ENCODE measurements at regions not wholly inside any gene's neighbourhood (a gene's known extent, or its start where the extent isn't known, plus 50 kb on each side); places are given as distances from the start of the nearest gene placed in this dataset.

- no peak for TF ChIP-seq CTCF (IDR thresholded peaks at IDR 0.05; ENCODE audit: low read length)
- no peak for TF ChIP-seq EZH2 (IDR thresholded peaks at IDR 0.05; ENCODE audit: borderline replicate concordance, low read length)
- no peaks in the 10 kb centered on the region for H3F3A ChIP-seq (ENCODE audit: insufficient read depth, low read length)
- no peaks in the 10 kb centered on the region for H3K4me1 ChIP-seq (ENCODE audit: insufficient read depth, low read length, severe bottlenecking)
- H3K79me2 ChIP-seq (ENCODE audit: insufficient read depth, low read length): no peaks in the 10 kb centered on the region
- no peak overlapping the region for H3K4me3 ChIP-seq (ENCODE audit: low read depth, low read length, poor library complexity, severe bottlenecking)
- H3K36me3 ChIP-seq (ENCODE audit: insufficient read depth, low read length): no peaks in the 10 kb centered on the region
- no peaks in the 10 kb centered on the region for H4K20me1 ChIP-seq (ENCODE audit: insufficient read depth, low read length)
- no peaks in the 10 kb centered on the region for H3K9me3 ChIP-seq (ENCODE audit: low read length)
- no peak overlapping the region for H2AFZ ChIP-seq (ENCODE audit: low read length)
- no peak overlapping the region for H3K4me2 ChIP-seq (ENCODE audit: low read length)
- no peaks in the 10 kb centered on the region for H3K9me2 ChIP-seq (ENCODE audit: low read depth, low read length)
- no peak overlapping the region for H3K9ac ChIP-seq (ENCODE audit: low read length)
- H3K27ac ChIP-seq (ENCODE audit: low read depth, low read length, poor library complexity, severe bottlenecking): no peak overlapping the region
- no peaks in the 10 kb centered on the region for H3K27me3 ChIP-seq (ENCODE audit: insufficient read depth, low read length)
These were observed 92.5 kb upstream of the ADGRF1 start for GRCh38 chr6:47134476-47135189.

DNA sequence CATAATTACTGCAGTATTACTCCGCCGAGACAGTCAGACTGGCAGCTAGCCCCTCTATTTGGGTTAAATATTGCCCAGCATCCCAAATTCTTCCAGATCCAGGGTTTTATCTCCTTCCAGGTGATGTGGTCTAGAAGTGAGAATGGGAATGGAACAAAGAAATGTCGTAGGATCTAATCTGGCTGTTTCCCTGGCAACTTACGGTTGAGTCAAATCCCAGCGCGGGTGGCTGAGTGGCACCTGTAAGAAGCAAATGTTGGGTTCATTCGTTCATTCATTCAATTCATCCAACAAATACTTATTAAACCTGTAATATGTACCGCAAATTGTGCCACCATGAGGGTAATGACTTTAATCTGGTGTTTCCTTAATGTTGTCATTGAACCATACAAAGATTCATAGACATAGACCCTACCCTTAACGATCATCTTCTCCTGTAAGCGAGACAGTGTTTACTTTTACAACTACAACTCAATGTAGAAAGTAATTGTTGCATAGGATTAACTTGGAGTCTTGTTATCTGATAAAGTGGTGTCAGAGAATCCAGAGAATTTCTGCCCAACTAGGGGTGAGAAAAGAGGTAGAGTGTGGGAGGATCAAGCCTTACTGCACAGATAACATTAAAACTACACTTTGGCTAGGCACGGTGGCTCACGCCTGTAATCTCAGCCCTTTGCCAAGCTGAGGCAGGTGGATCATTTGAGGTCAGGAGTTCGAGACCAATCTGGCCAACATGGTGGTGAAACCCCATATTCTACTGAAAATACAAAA, 91.3 kb upstream of the ADGRF1 start:
- Histone ChIP-seq H3K4me1 (ENCODE audit: insufficient read depth, low read length, severe bottlenecking) (no peaks in the 10 kb centered on the region), H4K20me1 (ENCODE audit: insufficient read depth, low read length) (no peaks in the 10 kb centered on the region), H3K4me3 (ENCODE audit: low read depth, low read length, poor library complexity, severe bottlenecking) (no peak overlapping the region), H3K79me2 (ENCODE audit: insufficient read depth, low read length) (no peaks in the 10 kb centered on the region), H3K9me3 (ENCODE audit: low read length) (no peaks in the 10 kb centered on the region), H3K4me2 (ENCODE audit: low read length) (no peak overlapping the region), H3K9ac (ENCODE audit: low read length) (no peak overlapping the region), H3K27ac (ENCODE audit: low read depth, low read length, poor library complexity, severe bottlenecking) (no peak overlapping the region), H3F3A (ENCODE audit: insufficient read depth, low read length) (no peaks in the 10 kb centered on the region), H3K9me2 (ENCODE audit: low read depth, low read length) (no peaks in the 10 kb centered on the region), H2AFZ (ENCODE audit: low read length) (no peak overlapping the region), H3K27me3 (ENCODE audit: insufficient read depth, low read length) (no peaks in the 10 kb centered on the region), H3K36me3 (ENCODE audit: insufficient read depth, low read length) (no peaks in the 10 kb centered on the region)
- TF ChIP-seq CTCF (IDR thresholded peaks at IDR 0.05; ENCODE audit: low read length) (no peak), EZH2 (IDR thresholded peaks at IDR 0.05; ENCODE audit: borderline replicate concordance, low read length) (no peak)

DNA sequence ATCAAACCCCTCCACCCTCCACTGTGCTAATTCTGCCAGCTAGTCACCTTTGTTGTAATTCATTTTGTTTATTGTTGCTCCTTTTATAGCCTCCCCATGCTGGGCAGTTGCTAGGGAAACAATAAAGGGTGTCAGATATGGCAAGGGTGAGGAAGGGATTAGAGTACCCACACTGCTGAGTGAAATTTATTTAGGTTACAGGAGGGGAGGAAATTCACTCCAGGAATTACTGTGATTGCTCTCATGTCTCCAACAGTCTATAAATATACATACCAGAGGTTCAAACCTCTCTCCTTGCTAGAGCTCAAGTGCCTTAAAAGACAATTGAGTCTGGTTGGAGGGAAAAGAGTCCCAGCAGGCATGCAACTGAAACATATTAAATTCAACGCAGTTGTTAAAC, 90.6 kb upstream of the ADGRF1 start:
- TF ChIP-seq CTCF (IDR thresholded peaks at IDR 0.05; ENCODE audit: low read length) (no peak), EZH2 (IDR thresholded peaks at IDR 0.05; ENCODE audit: borderline replicate concordance, low read length) (no peak)
- Histone ChIP-seq H3K4me1 (ENCODE audit: insufficient read depth, low read length, severe bottlenecking) (no peaks in the 10 kb centered on the region), H3K27me3 (ENCODE audit: insufficient read depth, low read length) (no peaks in the 10 kb centered on the region), H4K20me1 (ENCODE audit: insufficient read depth, low read length) (no peaks in the 10 kb centered on the region), H3K4me3 (ENCODE audit: low read depth, low read length, poor library complexity, severe bottlenecking) (no peak overlapping the region), H3K9me2 (ENCODE audit: low read depth, low read length) (no peaks in the 10 kb centered on the region), H3F3A (ENCODE audit: insufficient read depth, low read length) (no peaks in the 10 kb centered on the region), H3K9ac (ENCODE audit: low read length) (no peak overlapping the region), H3K9me3 (ENCODE audit: low read length) (no peaks in the 10 kb centered on the region), H3K36me3 (ENCODE audit: insufficient read depth, low read length) (no peaks in the 10 kb centered on the region), H3K79me2 (ENCODE audit: insufficient read depth, low read length) (no peaks in the 10 kb centered on the region), H2AFZ (ENCODE audit: low read length) (no peak overlapping the region), H3K4me2 (ENCODE audit: low read length) (no peak overlapping the region), H3K27ac (ENCODE audit: low read depth, low read length, poor library complexity, severe bottlenecking) (no peak overlapping the region)
